ENCODE measurements at regions not wholly inside any gene's neighbourhood (a gene's known extent, or its start where the extent isn't known, plus 50 kb on each side); places are given as distances from the start of the nearest gene placed in this dataset.

DNA sequence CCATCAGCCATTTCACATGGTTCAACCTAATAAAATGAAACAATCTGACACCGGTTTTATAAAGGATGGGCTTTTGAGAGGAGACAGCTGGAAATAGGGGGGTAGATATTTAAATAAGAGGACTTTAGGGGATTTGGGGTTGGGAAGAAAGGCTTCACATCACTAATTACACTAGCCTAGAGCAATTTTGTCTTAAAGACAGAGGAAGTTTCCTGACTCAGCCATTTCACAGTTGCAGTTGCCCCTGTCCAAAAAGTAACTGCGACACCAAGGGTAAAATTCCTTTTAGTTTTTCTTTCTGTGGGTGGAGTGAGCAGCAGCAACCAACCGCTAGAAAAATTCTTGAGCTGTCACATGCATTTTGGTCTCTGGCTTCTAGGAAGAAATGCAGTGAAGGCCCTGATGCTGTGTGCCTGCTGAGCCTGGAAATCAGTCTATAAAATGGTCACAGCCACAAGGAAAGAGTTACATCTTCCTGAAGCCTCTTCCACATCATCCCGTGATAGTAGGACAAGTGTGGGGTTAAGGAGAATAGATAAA lies 233.6 kb downstream of the ZNF674 start:
- intact Hi-C loops (cut with DNase I) = no loop called here
- no peak for DNase-seq

DNA sequence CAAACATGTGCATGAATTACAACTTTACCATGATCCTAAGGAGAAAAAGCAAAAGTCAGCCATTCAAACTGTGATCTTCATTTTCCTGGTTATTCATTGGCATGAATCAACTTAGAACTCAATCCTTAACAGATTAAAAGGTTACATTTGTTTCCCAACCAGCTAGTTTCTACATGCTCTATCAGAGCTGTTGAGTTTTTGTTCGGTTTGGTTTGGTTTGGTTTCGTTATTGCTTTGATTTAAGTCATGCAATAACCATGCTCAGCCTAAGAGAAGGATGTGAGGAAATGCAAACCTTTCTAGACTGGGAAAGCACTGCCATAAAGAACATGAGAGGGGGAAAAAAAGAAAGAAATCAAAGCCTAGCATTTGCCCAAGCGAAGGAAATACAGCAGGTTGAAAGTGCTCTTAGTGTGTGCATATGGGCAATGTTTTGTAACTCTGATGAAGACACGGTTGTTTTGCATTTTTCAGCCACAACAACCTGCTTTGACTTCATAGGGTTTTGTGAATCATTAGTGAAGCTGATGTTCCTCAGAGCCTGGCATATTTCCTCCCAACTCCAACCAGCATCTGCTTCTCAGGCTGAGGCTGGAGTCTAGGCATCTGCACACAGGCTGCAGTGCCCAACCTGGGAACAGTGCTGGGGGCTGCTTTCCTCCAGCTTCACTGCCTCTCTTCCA lies 234.3 kb downstream of the ZNF674 start:
- DNase-seq = no peak
- intact Hi-C loops (cut with DNase I) = no loop called here

DNA sequence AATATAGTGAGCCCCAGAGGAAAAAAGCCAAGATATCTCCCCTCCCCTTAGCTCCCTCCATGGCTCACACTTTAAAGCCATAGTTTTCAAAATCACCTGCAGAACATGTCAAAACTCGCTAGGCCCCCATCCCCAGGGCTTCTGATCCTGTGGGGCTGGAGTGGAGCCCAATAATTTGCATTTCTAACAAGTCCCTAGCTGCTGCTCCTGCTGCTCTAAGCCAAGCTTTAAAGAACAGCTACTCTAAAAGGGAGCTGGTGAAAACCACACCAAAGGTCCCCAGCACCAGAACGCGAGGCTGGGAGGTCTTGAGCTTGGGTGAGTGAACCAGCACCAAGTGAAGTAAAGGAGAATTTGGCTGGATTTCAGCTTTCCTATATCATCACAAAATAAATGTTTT lies 237.1 kb downstream of the ZNF674 start:
- DNase-seq = no peak
- intact Hi-C loops (cut with DNase I) = no loop called here

DNA sequence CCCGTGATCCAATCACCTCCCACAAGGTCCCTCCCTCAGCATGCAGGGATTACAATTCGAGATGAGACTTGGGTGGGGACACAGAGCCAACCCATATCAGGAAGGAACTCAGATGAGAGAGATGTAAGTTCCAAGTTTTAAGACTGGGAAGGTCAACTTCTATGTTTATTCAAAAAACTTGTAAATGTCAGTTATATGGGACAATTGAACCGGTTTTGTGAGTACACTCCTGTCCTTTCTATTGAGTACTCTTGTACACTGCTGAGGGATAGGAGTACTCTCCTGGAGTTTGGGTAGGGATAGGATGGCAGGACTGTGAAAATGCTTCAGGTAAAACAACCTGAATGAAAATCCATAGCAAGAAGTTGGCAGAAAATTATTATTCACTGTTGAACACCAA lies 239.1 kb downstream of the ZNF674 start:
- intact Hi-C loops (cut with DNase I) = no loop called here
- no peak for DNase-seq

DNA sequence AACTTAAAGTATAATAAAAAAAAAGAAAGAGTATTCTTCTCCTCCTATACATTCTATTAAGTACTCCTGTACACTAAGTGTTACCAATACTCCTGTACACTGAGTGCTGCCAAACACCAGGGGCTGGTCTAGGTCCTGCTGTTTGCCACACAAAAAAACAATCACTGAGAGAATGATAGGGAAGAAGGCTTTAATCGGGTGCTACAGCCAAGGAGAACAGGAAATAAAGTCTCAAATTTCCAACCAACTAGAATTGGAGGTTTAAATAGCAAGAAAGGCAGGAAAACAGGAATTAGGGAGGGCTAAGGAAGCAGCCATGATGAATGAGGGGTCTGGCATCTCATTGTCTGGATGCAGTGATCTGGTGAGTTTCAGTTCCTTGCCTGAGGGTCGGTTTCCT lies 239.8 kb downstream of the ZNF674 start:
- DNase-seq = no peak
- intact Hi-C loops (cut with DNase I) = no loop called here

DNA sequence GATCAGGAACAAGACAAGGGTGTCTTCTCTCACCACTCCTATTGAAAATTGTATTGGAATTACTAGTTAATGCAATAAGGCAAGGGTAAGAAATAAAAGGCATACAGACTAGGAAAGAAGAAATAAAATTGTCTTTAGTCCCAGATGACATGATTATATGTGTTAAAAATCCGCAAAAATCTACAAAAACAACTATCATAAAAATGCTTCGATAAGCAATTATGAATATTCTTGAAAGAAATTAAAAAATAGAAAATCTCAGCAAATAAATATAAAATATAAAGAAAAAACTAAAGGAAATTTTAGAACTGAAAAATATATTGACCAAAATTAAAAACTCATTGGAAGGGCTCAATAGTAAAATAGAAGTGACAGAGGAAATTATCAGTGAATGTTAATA lies 243.3 kb downstream of the ZNF674 start:
- intact Hi-C loops (cut with DNase I) = no loop called here

DNA sequence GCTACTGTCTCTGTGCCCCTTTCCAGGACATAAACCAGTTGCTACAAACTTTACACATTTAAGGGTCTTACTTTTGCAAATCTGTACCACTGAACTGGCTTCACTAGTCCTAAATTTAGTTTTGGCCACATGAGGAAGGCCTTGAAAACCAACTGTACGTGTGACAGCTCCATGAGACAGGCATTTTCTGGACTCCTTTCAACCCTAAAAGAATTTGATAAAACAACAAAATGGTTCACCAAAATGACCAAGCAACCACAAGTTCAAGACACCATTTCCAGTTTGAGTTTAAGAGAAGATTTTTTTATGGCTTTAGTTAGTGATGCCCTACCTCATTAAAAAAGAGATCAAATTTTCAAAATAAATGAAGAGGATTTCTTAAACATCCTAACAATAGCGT lies 246.4 kb downstream of the ZNF674 start:
- no peak for DNase-seq
- intact Hi-C loops (cut with DNase I) = no loop called here

More for the DNA sequence above, 243.3 kb downstream of the ZNF674 start:
- DNase-seq = no peak

DNA sequence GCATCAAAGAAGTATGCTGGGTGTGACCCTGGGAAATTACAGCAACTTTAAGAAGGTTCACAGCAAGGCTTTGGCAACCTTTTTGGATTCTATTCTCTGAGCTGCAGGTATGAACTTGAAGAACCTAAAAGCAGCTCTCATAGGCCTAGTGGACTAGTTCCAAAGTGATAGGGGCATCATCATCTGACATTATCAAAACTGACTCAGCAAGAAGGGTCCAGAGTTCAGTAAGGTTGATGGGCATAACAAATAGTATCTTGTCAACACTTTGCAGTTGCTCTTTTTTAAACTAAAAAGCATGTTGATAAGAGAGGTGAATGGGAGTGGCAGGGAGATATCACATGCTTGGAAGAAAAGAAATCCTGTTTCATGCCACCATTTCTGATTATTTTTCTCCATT lies 249.3 kb downstream of the ZNF674 start:
- no peak for DNase-seq
- intact Hi-C loops (cut with DNase I) = no loop called here

DNA sequence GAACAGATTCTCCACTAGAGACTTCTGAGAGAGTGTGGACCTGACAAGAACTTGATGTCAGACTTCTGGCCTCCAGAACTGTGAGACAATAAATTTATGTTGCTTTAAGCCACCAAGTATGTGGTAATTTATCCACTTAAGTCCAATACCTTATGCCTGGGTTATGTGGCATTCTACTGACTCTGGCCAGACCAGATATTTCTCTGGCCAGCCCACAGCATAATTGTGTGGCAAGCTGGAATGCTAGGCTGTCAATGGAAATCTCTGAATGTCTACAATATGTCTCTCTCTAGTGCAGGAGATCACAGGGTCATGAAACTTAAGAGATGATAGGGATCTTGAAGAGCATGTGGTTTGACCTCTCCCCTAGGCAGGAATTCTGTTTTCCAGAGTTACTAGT lies 251.0 kb downstream of the ZNF674 start:
- intact Hi-C loops (cut with DNase I) = no loop called here
- no peak for DNase-seq

DNA sequence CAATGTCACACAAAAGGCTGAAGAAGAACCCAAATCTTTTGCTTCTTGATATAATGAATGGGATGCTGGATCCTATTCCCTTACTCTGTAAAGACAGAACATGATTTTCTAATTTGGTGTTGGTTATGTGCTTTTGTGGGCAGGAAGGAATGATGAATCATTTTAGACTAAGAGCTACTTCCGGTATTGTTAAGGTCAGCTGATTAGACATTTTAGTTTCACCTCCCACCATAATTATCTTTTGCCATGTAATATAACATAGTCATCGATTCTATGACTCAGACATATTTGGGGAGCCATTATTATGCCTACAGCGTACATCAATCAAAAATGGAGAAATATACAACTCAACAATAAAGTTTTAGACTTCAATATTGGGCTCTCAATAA lies 265.3 kb downstream of the ZNF674 start:
- intact Hi-C loops (cut with DNase I) = no loop called here
- no peak for DNase-seq

DNA sequence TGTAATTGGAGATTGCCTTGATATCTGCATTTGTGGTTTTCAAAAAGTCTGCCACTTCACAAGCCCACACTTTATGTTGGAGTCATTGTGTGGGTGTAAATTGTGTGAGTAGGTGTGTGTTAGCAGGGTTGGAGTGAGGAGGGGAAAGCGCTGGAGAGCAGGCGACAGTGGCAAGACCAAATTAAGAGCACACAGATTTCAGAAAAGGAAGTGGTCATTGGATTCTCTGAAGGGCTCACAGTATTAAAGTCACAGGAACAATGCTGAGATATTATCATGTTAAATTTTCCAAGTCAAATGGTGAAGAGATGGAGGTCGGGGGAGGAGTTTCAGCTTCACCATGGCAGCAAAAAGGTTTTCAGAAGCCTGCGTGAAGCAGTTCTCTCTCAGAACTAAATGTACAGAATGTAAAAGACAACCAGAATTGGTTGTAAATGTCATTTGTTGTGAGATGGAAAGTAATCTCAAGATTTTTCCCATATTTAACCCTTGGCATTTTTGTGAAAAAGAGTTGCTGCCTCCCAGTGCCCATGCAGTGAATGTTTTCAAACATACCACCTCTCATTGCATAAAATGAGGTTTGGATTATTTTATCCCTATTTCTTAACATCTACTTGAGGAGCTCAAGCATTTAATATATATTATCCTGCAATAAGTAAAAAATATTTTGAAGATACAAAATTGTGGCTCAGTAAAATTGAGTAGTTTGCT lies 265.9 kb downstream of the ZNF674 start:
- intact Hi-C loops (cut with DNase I) = no loop called here
- peak in 6 of 42 donors; percentile 1 to 35 (median 16) for DNase-seq

DNA sequence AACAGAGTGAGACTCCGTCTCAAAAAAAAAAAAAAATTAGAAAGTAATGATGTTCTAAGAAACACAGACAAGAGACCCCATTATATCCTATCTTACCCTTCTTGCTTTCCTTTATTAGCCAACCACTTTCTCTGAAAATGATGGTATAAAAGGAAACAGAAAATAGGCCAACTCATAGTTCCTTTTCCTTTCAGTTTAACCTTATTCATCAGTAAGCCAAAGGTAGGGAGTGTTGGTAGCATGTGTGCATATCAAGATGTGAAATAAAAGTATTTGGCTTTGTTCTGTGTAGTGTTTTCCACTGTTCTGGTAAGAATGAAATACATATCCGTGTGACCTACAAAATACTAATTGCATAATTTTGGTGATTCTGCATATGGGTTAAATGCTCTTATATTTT lies 266.6 kb downstream of the ZNF674 start:
- intact Hi-C loops (cut with DNase I) = no loop called here
- DNase-seq = no peak

DNA sequence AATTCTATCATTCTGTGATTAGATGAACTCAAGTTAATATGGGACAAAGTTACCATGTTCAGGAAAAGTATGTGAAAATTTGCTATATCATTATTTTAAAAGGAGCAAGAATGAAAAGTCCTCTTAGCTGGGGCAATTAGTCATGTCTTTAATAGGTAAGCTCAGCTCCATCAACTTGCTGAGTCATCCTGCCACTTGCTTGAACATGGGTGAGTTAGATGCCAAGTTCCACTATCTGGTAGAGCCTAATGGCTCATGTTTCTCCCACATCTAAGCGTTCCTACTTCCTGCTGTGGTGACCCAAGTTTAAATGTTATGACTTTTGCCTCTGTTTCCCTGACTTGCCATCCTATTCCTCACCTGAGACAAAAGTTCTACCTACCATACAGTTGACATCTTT lies 276.8 kb downstream of the ZNF674 start:
- intact Hi-C loops (cut with DNase I) = no loop called here
- no peak for DNase-seq

DNA sequence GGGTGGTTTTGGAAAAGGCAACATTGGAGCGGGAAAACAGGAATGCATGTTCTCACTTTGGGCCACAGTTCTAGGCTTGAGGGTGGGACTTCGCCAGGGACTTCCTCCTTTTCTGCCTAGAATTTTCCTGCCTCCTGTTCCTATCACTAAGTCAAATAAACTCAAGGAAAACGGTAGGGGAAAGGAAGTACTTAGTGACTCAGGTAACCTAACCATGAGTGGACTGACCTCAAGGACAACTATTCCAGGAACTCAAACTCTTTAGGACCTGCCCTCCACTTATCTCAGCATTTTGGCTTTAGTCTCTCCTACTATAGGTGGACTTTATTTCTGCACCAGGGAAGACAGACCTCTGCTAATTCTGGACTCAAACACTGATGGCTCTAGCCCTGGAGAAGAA lies 281.7 kb downstream of the ZNF674 start:
- DNase-seq = no peak
- intact Hi-C loops (cut with DNase I) = no loop called here

DNA sequence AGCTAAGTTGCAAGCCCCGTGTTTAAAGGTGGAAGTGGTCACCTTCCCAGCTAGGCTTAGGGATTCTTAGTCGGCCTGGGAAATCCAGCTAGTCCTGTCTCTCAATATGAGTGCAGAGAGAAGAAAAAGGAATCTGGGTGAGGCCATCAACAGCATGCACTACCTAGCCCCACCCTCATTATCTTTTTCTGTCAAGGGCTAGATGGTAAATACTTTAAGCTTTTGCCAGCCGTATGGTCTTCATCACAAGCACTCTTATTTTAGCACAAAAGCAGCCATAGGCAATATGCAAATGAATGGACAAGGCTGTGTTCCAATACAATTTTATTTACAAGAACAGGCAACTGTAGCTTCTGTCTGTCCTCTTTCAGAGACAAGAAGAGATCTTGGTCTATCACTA lies 282.9 kb downstream of the ZNF674 start:
- DNase-seq = no peak
- intact Hi-C loops (cut with DNase I) = no loop called here

DNA sequence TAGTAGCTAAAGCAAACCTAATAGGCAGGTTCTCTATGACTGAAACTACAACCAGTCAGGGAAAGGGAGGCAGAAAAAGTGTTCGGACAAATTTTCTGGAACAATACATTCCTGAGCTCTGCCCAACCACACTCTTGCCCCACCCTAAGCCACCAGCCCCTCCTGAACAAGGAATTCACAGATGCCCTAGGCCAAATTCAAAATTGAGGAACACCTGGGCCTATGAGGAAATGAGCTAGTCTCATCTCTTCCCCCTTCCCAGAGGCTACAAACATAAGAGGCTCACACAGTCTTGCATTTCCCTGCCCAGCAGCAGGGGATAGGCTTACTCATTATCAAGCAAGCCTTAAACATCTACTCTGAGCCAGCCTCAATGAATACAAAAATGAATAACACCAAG lies 284.7 kb downstream of the ZNF674 start:
- no peak for DNase-seq
- intact Hi-C loops (cut with DNase I) = no loop called here

DNA sequence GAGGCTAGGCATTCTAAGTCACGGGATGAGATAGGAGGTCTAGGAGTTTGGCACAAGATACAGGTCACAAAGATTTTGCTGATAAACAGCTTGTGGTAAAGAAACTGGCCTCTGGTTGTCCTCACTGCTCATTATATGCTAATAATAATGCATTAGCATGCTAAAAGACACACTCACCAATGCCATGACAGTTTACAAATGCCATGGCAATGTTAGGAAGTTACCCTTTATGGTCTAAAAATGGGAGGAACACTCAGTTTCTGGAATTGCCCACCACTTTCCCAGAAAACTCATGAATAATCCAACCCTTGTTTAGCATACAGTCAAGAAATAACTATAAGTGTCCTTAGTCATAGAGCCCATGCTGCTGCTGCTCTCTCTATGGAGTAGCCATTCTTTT lies 286.9 kb downstream of the ZNF674 start:
- intact Hi-C loops (cut with DNase I) = no loop called here
- no peak for DNase-seq

DNA sequence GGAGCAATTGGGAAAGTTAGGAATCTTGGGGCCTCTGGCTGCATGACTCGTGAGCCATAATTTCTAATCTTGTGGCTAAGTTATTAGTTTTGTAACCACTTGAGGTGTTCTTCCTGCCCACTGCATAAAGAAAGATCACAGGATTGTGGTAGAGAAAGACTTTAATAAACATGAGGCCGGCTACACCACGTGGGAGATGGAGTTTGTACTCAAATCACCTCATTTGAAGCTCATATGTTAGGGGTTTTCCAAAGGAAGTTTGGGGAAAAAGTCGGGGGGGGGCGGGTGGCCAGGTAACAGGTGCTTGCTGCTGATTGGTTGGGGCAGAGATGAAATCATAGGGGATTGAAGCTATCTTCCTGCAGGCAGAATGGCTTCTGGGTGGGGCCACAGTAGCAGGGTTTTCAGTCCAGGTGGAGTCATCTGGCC lies 287.8 kb downstream of the ZNF674 start:
- intact Hi-C loops (cut with DNase I) = no loop called here
- DNase-seq = no peak

DNA sequence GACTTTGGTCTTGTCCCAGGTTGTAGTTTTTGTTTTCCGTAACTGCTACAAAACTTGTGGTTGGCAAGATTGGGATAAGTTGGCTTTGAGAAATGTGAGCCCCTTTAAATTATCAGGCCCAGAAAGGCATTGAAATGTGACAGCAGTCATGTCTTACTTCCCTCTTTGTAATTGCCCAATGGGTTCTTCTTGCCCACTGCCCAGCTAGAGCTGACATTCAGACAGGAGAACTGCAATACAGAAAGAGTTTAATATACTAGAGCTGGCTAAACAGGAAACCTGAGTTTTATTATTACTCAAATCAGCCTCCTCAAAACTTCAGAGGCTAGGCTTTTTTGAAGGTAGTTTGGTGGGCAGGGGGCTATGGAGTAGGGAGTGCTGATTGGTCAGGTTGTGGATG lies 288.3 kb downstream of the ZNF674 start:
- no peak for DNase-seq
- intact Hi-C loops (cut with DNase I) = no loop called here

DNA sequence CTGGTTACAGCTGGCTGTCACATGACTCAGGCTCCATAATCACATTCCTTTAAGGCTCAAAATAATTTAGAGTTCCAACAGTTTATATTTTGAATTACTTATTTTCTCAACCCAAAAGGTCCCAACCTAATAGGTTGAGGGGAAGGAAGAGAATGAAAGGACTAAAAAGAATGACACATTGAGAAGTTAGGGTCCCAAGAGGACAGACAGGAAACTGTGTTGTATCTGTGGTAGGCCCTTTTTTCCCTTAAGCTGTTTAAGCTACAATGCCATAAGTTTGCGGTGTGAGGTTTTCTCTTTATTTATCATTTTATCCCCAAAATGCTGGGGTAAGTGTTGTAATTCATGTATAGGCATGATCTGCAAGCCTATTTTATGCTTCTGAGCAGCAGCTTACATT lies 290.2 kb downstream of the ZNF674 start:
- intact Hi-C loops (cut with DNase I) = no loop called here

DNA sequence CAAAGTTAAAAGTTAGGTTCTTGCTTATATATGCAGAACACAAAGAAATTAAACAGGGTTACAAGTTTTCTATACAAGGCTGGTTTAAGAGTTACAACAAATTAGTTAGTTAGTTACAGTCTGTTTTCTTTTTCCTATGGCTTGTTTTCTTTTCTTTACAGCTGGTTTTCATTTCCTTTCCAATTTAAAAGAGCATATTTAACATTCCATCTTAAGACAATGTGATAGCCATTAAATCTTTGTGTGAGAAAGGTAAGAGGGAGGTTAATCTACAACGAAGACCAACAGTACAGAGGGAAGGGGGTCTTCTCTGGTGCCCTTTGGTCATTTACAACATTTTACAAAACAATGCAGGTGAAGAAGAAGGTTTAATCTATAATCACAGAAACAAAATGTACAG lies 290.6 kb downstream of the ZNF674 start:
- intact Hi-C loops (cut with DNase I) = no loop called here
- DNase-seq = no peak

More for the DNA sequence above, 290.2 kb downstream of the ZNF674 start:
- DNase-seq = no peak

Measured in head of caudate nucleus (tissue), 42 donors.